Skeletal muscle satellite cell (primary cell): ENCODE measurements at regions not wholly inside any gene's neighbourhood (a gene's known extent, or its start where the extent isn't known, plus 50 kb on each side); places are given as distances from the start of the nearest gene placed in this dataset.
"Not testable (repeated sequence)": the region's sequence is repeated elsewhere in the genome, so short reads cannot be mapped to it uniquely, and the experiment has no call there.

ENCODE experiments used
- H3K27me3 ChIP-seq: 2 replicates; pipeline ENCODE4 v1.7.0; 2013; ENCODE audit warnings: low read length; ENCODE audit not compliant: control insufficient read depth, insufficient read depth
- H3K36me3 ChIP-seq: 2 replicates; pipeline ENCODE4 v1.7.0; 2013; ENCODE audit warnings: mild to moderate bottlenecking, control low read depth, low read length; ENCODE audit not compliant: insufficient read depth
- H3K4me1 ChIP-seq: 2 replicates; pipeline ENCODE4 v1.7.0; 2013; ENCODE audit warnings: low read length; ENCODE audit not compliant: control insufficient read depth, insufficient read depth
- H3K4me2 ChIP-seq: 2 replicates; pipeline ENCODE4 v1.7.0; 2013; ENCODE audit warnings: mild to moderate bottlenecking, low read length
- H3K4me3 ChIP-seq: 2 replicates; pipeline ENCODE4 v1.7.0; 2013; ENCODE audit warnings: low read length
- H3K9ac ChIP-seq: 2 replicates; pipeline ENCODE4 v1.7.0; 2013; ENCODE audit warnings: mild to moderate bottlenecking, low read depth, low read length, moderate library complexity
- H3K9me3 ChIP-seq: replicated peaks from 2 replicates; pipeline ENCODE4 v1.7.0; 2013; ENCODE audit warnings: mild to moderate bottlenecking, control low read depth, low read length

- Histone ChIP-seq H3K4me1 (no peaks in the 10 kb centered on the region), H3K9ac (no peak overlapping the region), H3K4me2 (no peak overlapping the region), H3K4me3 (no peak overlapping the region), H3K9me3 (no peaks in the 10 kb centered on the region), H3K36me3 (no peaks in the 10 kb centered on the region), H3K27me3 (no peaks in the 10 kb centered on the region)
Measured at GRCh38 chr2:142710336-142710735, 167.1 kb upstream of the KYNU start.

GRCh38 chr2:142707318-142707717 is 170.1 kb upstream of the KYNU start:
- no peaks in the 10 kb centered on the region for H3K36me3 ChIP-seq
- H3K27me3 ChIP-seq: no peaks in the 10 kb centered on the region
- no peaks in the 10 kb centered on the region for H3K4me1 ChIP-seq
- H3K4me3 ChIP-seq: no peak overlapping the region
- no peaks in the 10 kb centered on the region for H3K9me3 ChIP-seq
- no peak overlapping the region for H3K9ac ChIP-seq
- H3K4me2 ChIP-seq: no peak overlapping the region

DNA sequence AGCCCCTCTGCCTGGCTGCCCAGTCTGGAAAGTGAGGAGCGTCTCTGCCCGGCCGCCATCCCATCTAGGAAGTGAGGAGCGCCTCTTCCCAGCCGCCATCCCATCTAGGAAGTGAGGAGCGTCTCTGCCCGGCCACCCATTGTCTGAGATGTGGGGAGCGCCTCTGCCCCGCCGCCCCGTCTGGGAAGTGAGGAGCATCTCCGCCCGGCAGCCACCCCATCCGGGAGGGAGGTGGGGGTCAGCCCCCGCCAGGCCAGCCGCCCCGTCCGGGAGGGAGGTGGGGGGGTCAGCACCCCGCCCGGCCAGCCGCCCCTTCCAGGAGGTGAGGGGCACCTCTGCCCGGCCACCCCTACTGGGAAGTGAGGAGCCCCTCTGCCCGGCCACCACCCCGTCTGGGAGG is 175.1 kb upstream of the KYNU start:
- not testable (repeated sequence) for H3K9ac ChIP-seq, H3K9me3 ChIP-seq, H3K4me2 ChIP-seq, H3K27me3 ChIP-seq, H3K4me1 ChIP-seq, H3K36me3 ChIP-seq, H3K4me3 ChIP-seq

DNA sequence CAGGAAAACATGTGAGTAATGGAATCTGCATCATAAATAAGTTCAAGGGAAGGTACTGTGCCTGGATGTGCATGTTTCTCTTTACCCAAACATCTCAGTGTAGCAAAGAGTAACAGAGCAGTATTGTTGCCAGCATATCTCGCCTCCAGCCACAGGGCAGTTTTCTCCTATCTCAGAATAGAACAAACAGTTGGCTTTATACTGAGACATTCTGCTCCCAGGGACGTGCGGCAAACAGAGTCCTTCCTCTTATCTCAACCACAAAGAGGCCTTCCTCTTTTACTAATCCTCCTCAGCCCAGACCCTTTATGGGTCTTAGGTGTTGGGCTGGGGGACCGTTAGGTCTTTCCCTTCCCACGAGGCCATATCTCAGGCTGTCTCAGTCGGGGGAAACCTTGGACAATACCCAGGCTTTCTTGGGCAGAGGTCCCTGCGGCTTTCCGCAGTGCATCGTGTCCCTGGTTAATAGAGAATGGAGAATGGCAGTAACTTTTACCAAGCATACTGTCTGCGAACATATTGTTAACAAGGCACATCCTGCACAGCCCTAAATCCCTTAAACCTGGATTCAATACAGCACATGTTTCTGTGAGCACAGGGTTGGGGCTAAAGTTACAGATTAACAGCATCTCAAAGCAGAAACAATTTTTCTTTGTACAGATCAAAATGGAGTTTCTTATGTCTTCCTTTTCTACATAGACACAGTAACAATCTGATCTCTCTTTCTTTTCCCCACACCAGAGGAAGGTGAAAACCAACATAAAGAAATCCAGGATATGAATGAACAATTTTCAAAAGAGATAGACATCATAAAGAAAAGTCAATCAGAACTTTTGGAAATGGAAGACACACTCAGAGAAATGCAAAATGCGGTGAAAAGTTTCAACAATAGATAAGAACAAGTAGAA is 181.9 kb upstream of the KYNU start:
- not testable (repeated sequence) for H3K9ac ChIP-seq, H3K4me1 ChIP-seq, H3K4me2 ChIP-seq, H3K36me3 ChIP-seq, H3K4me3 ChIP-seq, H3K9me3 ChIP-seq, H3K27me3 ChIP-seq

DNA sequence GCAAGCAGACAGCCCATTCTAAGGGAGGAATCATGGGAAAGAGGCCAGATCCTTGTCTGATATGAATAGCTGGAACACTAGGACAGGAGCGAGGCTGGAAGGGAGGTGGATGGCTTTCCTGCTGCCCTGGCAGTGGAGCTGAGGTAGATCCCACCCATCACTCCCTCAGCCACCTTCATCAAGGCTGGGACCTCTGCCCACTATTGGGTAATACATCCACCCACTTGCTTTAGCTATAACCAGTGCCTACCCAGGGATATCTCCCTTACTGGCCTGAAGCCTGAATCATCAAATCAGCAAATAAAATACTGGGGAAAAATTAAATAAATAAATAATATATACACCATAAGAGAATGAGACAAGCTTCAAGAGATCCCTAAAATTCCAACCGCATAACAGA is 183.2 kb upstream of the KYNU start:
- H3K9me3 ChIP-seq: no peaks in the 10 kb centered on the region

DNA sequence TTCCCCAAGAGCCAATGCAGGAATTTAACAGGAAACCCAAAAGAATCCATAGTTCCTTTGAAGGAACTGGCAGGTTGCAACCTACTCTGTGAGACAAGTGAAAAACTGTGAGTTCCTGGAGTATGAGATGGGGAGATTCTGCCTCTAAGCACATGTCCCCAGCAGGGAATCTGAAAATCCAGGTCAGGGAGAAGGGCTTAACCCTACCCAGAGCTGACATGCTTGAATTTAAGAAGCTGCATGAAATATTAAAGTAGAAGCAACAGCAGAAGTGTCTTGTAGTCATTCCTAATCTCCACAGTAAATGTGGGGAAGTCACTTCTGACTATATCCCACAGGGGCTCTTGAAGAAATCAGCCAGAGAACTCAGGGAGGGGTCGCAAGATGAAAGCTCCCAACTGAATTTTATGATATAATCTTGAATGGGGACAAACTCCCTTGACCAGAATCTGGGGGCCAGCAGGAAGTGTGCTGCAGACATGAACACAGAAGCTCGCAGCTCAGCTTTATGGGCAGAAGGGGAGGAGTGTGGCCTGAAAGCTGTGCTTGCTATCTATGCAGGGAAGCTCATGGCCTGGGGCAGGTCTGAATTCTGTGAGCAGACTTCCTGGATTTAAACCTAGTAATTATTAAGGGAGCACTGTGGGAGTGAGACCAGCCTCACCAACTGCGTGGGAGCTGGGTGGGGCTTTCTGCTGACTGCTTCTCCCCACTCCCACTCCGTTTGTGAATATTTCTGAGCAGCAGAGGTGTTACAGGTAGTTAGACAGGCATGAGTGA is 184.1 kb upstream of the KYNU start:
- Histone ChIP-seq H3K27me3 (no peaks in the 10 kb centered on the region), H3K36me3 (no peaks in the 10 kb centered on the region), H3K4me1 (no peaks in the 10 kb centered on the region)

More for the DNA sequence above, 183.2 kb upstream of the KYNU start:
- Histone ChIP-seq H3K4me2 (no peak overlapping the region), H3K27me3 (no peaks in the 10 kb centered on the region), H3K36me3 (no peaks in the 10 kb centered on the region), H3K4me3 (no peak overlapping the region), H3K4me1 (no peaks in the 10 kb centered on the region), H3K9ac (no peak overlapping the region)

DNA sequence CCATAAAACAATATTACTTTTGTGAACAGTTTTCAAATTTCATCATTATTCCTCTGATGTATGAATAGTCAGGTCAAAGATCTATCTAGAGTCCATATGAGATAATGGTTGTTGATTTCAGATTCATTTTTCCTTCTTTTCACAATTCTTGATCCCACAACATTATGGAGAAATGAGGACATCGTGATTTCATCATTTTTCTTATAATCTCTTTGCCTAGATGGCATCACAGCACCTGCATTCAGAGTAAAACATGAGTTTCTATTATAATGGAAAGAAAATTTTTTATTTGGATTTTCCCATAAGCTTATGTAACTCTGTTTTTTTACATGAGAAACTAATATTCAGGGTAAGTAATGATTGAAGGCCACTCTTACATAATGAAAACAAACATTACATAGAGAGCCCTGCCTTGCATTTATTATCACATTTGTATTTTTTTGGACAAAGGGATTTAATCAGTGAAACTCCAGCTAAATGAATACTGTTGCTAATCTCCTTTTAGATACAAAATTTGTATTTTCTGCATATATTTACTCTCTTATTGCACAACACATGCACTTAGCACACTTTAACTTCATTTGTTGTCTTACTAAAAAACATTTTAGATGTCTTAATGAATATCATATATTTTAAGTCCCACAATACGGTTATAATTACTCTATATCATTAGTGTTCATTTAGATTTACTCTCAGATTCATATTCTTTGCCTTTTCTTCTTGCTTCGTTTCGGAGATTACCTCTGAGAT is 188.4 kb upstream of the KYNU start:
- Histone ChIP-seq H3K4me3 (no peak overlapping the region), H3K4me1 (no peaks in the 10 kb centered on the region), H3K4me2 (no peak overlapping the region), H3K36me3 (no peaks in the 10 kb centered on the region), H3K9me3 (no peaks in the 10 kb centered on the region), H3K27me3 (no peaks in the 10 kb centered on the region), H3K9ac (no peak overlapping the region)

More for the DNA sequence above, 184.1 kb upstream of the KYNU start:
- Histone ChIP-seq H3K4me3 (no peak overlapping the region), H3K9me3 (no peaks in the 10 kb centered on the region), H3K4me2 (no peak overlapping the region), H3K9ac (no peak overlapping the region)

GRCh38 chr2:142687509-142687908 is 190.0 kb upstream of the KYNU start:
- H3K4me2 ChIP-seq: no peak overlapping the region
- no peaks in the 10 kb centered on the region for H3K4me1 ChIP-seq
- H3K9ac ChIP-seq: no peak overlapping the region
- H3K4me3 ChIP-seq: no peak overlapping the region
- no peaks in the 10 kb centered on the region for H3K27me3 ChIP-seq
- no peaks in the 10 kb centered on the region for H3K9me3 ChIP-seq
- no peaks in the 10 kb centered on the region for H3K36me3 ChIP-seq

GRCh38 chr2:142687075-142687474 is 190.4 kb upstream of the KYNU start:
- Histone ChIP-seq H3K9me3 (no peaks in the 10 kb centered on the region), H3K4me2 (no peak overlapping the region), H3K4me3 (no peak overlapping the region), H3K27me3 (no peaks in the 10 kb centered on the region), H3K36me3 (no peaks in the 10 kb centered on the region), H3K9ac (no peak overlapping the region), H3K4me1 (no peaks in the 10 kb centered on the region)

DNA sequence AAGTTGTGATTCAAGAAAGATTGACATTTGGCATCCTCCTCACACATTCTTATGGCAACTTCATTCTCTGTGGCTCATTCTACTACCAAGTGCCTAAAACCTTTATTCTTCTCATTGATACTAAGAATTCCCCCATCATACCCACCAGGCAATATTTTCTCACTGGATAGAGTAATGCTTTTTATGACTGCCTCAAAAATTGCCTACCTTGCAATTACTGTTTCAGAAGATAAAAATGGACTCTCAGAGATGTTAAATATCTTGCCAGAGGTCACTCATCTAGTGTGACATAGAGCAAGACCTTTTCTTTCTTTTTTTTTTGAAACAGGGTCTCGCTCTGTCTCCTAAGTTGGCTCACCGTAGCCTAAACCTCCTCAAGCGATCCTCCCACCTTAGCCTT is 192.8 kb upstream of the KYNU start:
- Histone ChIP-seq H3K4me2 (no peak overlapping the region), H3K27me3 (no peaks in the 10 kb centered on the region), H3K4me1 (no peaks in the 10 kb centered on the region), H3K9me3 (no peaks in the 10 kb centered on the region), H3K4me3 (no peak overlapping the region), H3K36me3 (no peaks in the 10 kb centered on the region), H3K9ac (no peak overlapping the region)

DNA sequence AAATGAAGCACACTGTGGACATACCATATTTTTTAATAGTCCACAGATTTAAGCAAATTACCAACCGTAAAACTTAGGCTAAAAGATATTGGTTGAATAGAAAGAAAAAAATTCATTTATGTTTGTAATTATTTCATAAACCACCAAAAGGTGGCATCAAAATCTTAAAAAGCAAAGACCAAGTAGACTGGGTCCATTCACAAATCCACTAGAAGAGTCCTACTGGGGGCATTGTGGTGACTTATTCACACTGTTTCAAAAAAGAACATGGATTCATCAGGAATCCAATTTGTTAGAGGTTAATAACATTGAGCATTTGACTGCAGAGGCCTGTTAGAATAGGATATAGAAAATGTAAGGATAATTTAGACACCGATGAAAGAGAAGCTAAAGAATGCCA is 194.9 kb upstream of the KYNU start:
- no peak overlapping the region for H3K4me3 ChIP-seq
- H3K4me2 ChIP-seq: no peak overlapping the region
- H3K9me3 ChIP-seq: no peaks in the 10 kb centered on the region
- no peak overlapping the region for H3K9ac ChIP-seq
- H3K36me3 ChIP-seq: no peaks in the 10 kb centered on the region
- H3K4me1 ChIP-seq: no peaks in the 10 kb centered on the region
- no peaks in the 10 kb centered on the region for H3K27me3 ChIP-seq
